Sigmoid colon (tissue), 4 donors: ENCODE measurements at regions not wholly inside any gene's neighbourhood (a gene's known extent, or its start where the extent isn't known, plus 50 kb on each side); places are given as distances from the start of the nearest gene placed in this dataset.

Source experiments
- EP300 ChIP-seq, 4 donors: sonication (generic); formaldehyde crosslinking; IDR thresholded peaks; one replicate each; pipeline ENCODE4 v1.6.1; 2017; ENCODE audit warnings: antibody characterized with exemption in 4 of 4
- POLR2A ChIP-seq, 2 donors: fragments of 450-650 bp; IDR thresholded peaks; one replicate each; pipeline ENCODE4 v1.6.1; 2016; ENCODE audit warnings: antibody characterized with exemption in 2 of 2, mild to moderate bottlenecking in 2 of 2, moderate library complexity in 2 of 2
- POLR2AphosphoS5 ChIP-seq, 4 donors: sonication (generic); formaldehyde crosslinking; IDR thresholded peaks; one replicate each; pipeline ENCODE4 v1.6.1; 2017; ENCODE audit warnings: antibody characterized with exemption in 4 of 4
- TF ChIP-seq, protein P1 (sequence below), 4 experiments: fragments of 450-650 bp in 3 of 4; fragments of 200-600 bp in 1 of 4; IDR thresholded peaks; one replicate each; pipeline ENCODE4 v1.5.1; 2016 to 2019; ENCODE audit warnings: antibody characterized with exemption in 4 of 4, mild to moderate bottlenecking in 3 of 4, moderate library complexity in 2 of 4

DNA sequence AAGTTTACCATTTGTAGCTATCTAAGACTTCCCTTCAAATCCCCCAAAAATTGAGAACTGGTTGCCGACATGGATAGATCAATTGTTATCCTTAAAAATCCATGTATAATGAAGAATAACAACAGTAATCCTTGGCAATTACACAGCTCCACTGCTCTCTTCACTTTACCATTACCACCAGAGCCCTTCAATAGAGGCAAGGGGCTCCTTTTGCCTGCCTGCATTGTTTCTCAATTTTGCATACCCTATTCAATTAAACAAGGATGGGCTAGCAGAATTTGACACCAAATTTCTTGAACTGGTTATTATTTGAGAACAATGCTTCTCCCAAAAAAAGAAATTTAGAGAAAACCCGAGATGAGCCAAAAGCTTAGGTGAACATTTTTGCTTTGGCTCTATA, 387.8 kb upstream of the PKN2 start:
- TF ChIP-seq, protein P1, sequence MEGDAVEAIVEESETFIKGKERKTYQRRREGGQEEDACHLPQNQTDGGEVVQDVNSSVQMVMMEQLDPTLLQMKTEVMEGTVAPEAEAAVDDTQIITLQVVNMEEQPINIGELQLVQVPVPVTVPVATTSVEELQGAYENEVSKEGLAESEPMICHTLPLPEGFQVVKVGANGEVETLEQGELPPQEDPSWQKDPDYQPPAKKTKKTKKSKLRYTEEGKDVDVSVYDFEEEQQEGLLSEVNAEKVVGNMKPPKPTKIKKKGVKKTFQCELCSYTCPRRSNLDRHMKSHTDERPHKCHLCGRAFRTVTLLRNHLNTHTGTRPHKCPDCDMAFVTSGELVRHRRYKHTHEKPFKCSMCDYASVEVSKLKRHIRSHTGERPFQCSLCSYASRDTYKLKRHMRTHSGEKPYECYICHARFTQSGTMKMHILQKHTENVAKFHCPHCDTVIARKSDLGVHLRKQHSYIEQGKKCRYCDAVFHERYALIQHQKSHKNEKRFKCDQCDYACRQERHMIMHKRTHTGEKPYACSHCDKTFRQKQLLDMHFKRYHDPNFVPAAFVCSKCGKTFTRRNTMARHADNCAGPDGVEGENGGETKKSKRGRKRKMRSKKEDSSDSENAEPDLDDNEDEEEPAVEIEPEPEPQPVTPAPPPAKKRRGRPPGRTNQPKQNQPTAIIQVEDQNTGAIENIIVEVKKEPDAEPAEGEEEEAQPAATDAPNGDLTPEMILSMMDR (IDR thresholded peaks at IDR 0.05): no peak
- TF ChIP-seq EP300 (IDR thresholded peaks at IDR 0.05) (no peak), POLR2A (IDR thresholded peaks at IDR 0.05) (no peak), POLR2AphosphoS5 (IDR thresholded peaks at IDR 0.05) (no peak)
